SK-N-SH (cell line): ENCODE measurements at regions not wholly inside any gene's neighbourhood (a gene's known extent, or its start where the extent isn't known, plus 50 kb on each side); places are given as distances from the start of the nearest gene placed in this dataset.

ENCODE experiments used
- CTCF ChIA-PET: fragments of 300-600, 350-600 bp; formaldehyde crosslinking; extraction: SDS; loops from one replicate; lab custom pipeline; 2021; lab: Yijun Ruan, JAX
- POLR2A ChIA-PET: fragments of 350-600 bp; sonication (Branson Sonifier 250); formaldehyde crosslinking; extraction: SDS; loops from one replicate; lab custom pipeline; 2020; ENCODE audit warnings: antibody characterized with exemption, inconsistent platforms; lab: Yijun Ruan, JAX
- DNase-seq: peaks from one replicate; pipeline ENCODE4 v3.0.0; 2012
- H2AFZ ChIP-seq: fragments of 200-600 bp; sonication (generic); 2 replicates; pipeline ENCODE4 v1.8.1; 2016; ENCODE audit warnings: antibody characterized with exemption, mild to moderate bottlenecking, low read depth
- H3F3A ChIP-seq: fragments of 200-600 bp; sonication (generic); replicated peaks from 2 replicates; pipeline ENCODE3; 2016; ENCODE audit warnings: antibody characterized with exemption, mild to moderate bottlenecking; ENCODE audit not compliant: insufficient read depth
- H3K27ac ChIP-seq, 2 experiments: fragments of 200-500 bp in 1 of 2; fragments of 200-600 bp in 1 of 2; sonication (Bioruptor generic) in 1 of 2; sonication (generic), shearing (Covaris generic) in 1 of 2; 2 replicates each; pipeline versions ENCODE4 v1.5.1 to v1.6.1; 2014 to 2016; ENCODE audit warnings: low read depth in 2 of 2, inconsistent platforms in 1 of 2, low read length in 1 of 2, mild to moderate bottlenecking in 1 of 2, mixed read lengths in 1 of 2
- H3K27me3 ChIP-seq: fragments of 200-600 bp; sonication (generic), shearing (Covaris generic); 2 replicates; pipeline ENCODE4 v1.6.1; 2016; ENCODE audit warnings: mixed run types; ENCODE audit not compliant: insufficient read depth
- H3K36me3 ChIP-seq, 2 experiments: fragments of 200-500 bp in 1 of 2; fragments of 200-600 bp in 1 of 2; sonication (Bioruptor generic) in 1 of 2; sonication (generic) in 1 of 2; replicated peaks in 1 of 2; 2 replicates each; pipeline versions ENCODE3 to v1.5.1; 2014 to 2016; ENCODE audit warnings: low read length in 1 of 2, mild to moderate bottlenecking in 1 of 2; ENCODE audit not compliant: insufficient read depth in 2 of 2, control insufficient read depth in 1 of 2
- H3K4me1 ChIP-seq, 2 experiments: fragments of 200-500 bp in 1 of 2; fragments of 200-600 bp in 1 of 2; sonication (Bioruptor generic) in 1 of 2; sonication (generic), shearing (Covaris generic) in 1 of 2; 2 replicates each; pipeline versions ENCODE4 v1.5.1 to v1.6.1; 2014 to 2016; ENCODE audit warnings: low read depth in 1 of 2, low read length in 1 of 2, mixed run types in 1 of 2; ENCODE audit not compliant: insufficient read depth in 2 of 2, control insufficient read depth in 1 of 2
- H3K4me2 ChIP-seq: fragments of 200-600 bp; sonication (generic), shearing (Covaris generic); 2 replicates; pipeline ENCODE4 v1.6.1; 2017; ENCODE audit warnings: mixed run types
- H3K4me3 ChIP-seq, 2 experiments: fragments of 200-500 bp in 1 of 2; fragments of 200-600 bp in 1 of 2; sonication (Bioruptor generic) in 1 of 2; sonication (generic), shearing (Covaris generic) in 1 of 2; 2 replicates each; pipeline versions ENCODE4 v1.5.1 to v1.8.1; 2014 to 2016; ENCODE audit warnings: low read depth in 2 of 2, inconsistent platforms in 1 of 2, low read length in 1 of 2, mild to moderate bottlenecking in 1 of 2, mixed read lengths in 1 of 2, moderate library complexity in 1 of 2
- H3K79me2 ChIP-seq: fragments of 200-600 bp; sonication (generic); 2 replicates; pipeline ENCODE4 v1.8.1; 2017; ENCODE audit warnings: mild to moderate bottlenecking; ENCODE audit not compliant: insufficient read depth
- H3K9ac ChIP-seq: fragments of 200-600 bp; sonication (generic); 2 replicates; pipeline ENCODE4 v1.6.1; 2017; ENCODE audit warnings: mixed run types
- H3K9me2 ChIP-seq: fragments of 200-600 bp; sonication (generic); 2 replicates; pipeline ENCODE4 v1.6.1; 2017; ENCODE audit warnings: mixed run types
- H3K9me3 ChIP-seq: fragments of 200-600 bp; sonication (generic); 2 replicates; pipeline ENCODE4 v1.6.1; 2017; ENCODE audit warnings: mixed run types, mild to moderate bottlenecking, moderate library complexity
- H4K20me1 ChIP-seq: fragments of 200-600 bp; sonication (generic); 2 replicates; pipeline ENCODE4 v1.6.1; 2017; ENCODE audit warnings: mild to moderate bottlenecking, mixed run types; ENCODE audit not compliant: insufficient read depth
- FOSL2 ChIP-seq: IDR thresholded peaks from 2 replicates; pipeline ENCODE4 v1.4.0; 2012; ENCODE audit warnings: low read depth, mild to moderate bottlenecking, moderate library complexity, borderline replicate concordance
- FOXM1 ChIP-seq: IDR thresholded peaks from 2 replicates; pipeline ENCODE4 v1.4.0; 2012; ENCODE audit warnings: low read depth, mild to moderate bottlenecking
- IRF3 ChIP-seq: fragments of 150-350 bp; IDR thresholded peaks from 2 replicates; pipeline ENCODE4 v1.6.1; 2016; ENCODE audit warnings: mild to moderate bottlenecking, low read depth, low read length
- MXI1 ChIP-seq: IDR thresholded peaks from 2 replicates; pipeline ENCODE4 v1.6.1; 2012; ENCODE audit warnings: mild to moderate bottlenecking, low read depth, low read length, improper control_type of control experiment
- NFIC ChIP-seq: IDR thresholded peaks from 2 replicates; pipeline ENCODE4 v1.4.0; 2012; ENCODE audit warnings: borderline replicate concordance
- NRF1 ChIP-seq: IDR thresholded peaks from 2 replicates; pipeline ENCODE4 v1.6.1; 2012; ENCODE audit warnings: low read depth, mild to moderate bottlenecking, low read length
- RAD21 ChIP-seq: IDR thresholded peaks from 2 replicates; pipeline ENCODE4 v1.6.1; 2012; ENCODE audit warnings: mild to moderate bottlenecking, low read length
- REST ChIP-seq: IDR thresholded peaks from 2 replicates; pipeline ENCODE4 v1.6.1; 2012; ENCODE audit warnings: mild to moderate bottlenecking, low read depth, low read length, moderate library complexity
- SIN3A ChIP-seq: IDR thresholded peaks from 2 replicates; pipeline ENCODE4 v1.6.1; 2012; ENCODE audit warnings: low read depth, mild to moderate bottlenecking, low read length, moderate library complexity, borderline replicate concordance
- SMC3 ChIP-seq: IDR thresholded peaks from 2 replicates; pipeline ENCODE4 v1.6.1; 2012; ENCODE audit warnings: low read depth, low read length, improper control_type of control experiment
- TCF12 ChIP-seq: IDR thresholded peaks from 2 replicates; pipeline ENCODE4 v1.4.0; 2012
- YY1 ChIP-seq: IDR thresholded peaks from 2 replicates; pipeline ENCODE4 v1.4.0; 2012; ENCODE audit warnings: low read depth, mild to moderate bottlenecking
- WGBS: methylation state at CpG from one replicate; pipeline ENCODE4 v1.1.6; 2017; ENCODE audit warnings: low lambda C conversion rate; 5-methylcytosine and 5-hydroxymethylcytosine counted together
- TF ChIP-seq, protein P1 (sequence below): IDR thresholded peaks from 2 replicates; pipeline ENCODE4; 2012
- TF ChIP-seq, protein P2 (sequence below): IDR thresholded peaks from 2 replicates; pipeline ENCODE4 v1.4.0; 2012; ENCODE audit warnings: low read depth

GRCh38 chr1:184199438-184200085 lies 148.0 kb downstream of the TSEN15 start (continued):
- TF ChIP-seq, protein P1, sequence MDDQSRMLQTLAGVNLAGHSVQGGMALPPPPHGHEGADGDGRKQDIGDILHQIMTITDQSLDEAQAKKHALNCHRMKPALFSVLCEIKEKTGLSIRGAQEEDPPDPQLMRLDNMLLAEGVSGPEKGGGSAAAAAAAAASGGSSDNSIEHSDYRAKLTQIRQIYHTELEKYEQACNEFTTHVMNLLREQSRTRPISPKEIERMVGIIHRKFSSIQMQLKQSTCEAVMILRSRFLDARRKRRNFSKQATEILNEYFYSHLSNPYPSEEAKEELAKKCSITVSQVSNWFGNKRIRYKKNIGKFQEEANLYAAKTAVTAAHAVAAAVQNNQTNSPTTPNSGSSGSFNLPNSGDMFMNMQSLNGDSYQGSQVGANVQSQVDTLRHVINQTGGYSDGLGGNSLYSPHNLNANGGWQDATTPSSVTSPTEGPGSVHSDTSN, result no peak
- TF ChIP-seq, all 33 proteins: peak for 0

GRCh38 chr1:184208622-184209021 lies 157.1 kb downstream of the TSEN15 start:
- H3K9ac ChIP-seq, result no peak overlapping the region
- ChIA-PET POLR2A (no interaction called here), CTCF (interaction anchor here (0.9 kb wide), 1 partner anchor 65 kb away, joined by 3 read pairs; no protein-coding TSS in a partner anchor)

DNA sequence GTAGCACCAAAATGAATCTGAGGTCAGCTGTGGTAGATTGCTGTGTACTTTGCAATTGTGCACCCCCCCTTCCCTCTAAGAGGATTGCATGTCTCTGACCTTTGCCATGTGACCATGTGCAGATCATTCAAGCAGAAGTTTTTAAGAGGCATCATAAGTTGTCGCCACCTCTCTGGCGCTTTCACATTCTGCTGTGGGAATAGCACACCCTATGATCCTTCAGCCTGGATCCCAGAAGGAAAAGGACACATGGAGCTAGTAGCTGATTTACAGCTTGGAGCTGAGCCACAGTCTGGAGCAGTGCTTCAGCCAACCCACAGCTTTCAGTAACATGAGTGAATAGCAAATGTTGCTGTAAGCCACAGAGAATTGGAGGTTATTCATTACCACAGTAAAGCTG lies 158.5 kb downstream of the TSEN15 start:
- no peaks in the 10 kb centered on the region for H3K27me3 ChIP-seq
- H3K4me1 ChIP-seq, result peaks cover 0 to 21% of the 10 kb centered on the region in 2 experiments; a peak in 2 of 4 replicates
- POLR2A ChIA-PET, result no interaction called here
- 93% methylated on average over 2 of the region's 2 CpGs for WGBS
- no peak overlapping the region for H2AFZ ChIP-seq
- no peaks in the 10 kb centered on the region for H3K9me2 ChIP-seq
- no peaks in the 10 kb centered on the region for H3K9me3 ChIP-seq
- H3K4me3 ChIP-seq, result no peak overlapping the region
- H3K4me2 ChIP-seq, result no peak overlapping the region
- no peaks in the 10 kb centered on the region for H3K36me3 ChIP-seq
- no peaks in the 10 kb centered on the region for H3F3A ChIP-seq
- no peak for DNase-seq
- no peak overlapping the region for H3K9ac ChIP-seq
- H3K27ac ChIP-seq, result peak overlapping the region in 1 of 2 experiments; percentile 71; a peak in 1 of 4 replicates
- no peaks in the 10 kb centered on the region for H3K79me2 ChIP-seq
- CTCF ChIA-PET, result interaction anchor here (1.1 kb wide), 1 partner anchor 13 kb away, joined by 3 read pairs; no protein-coding TSS in a partner anchor
- no peaks in the 10 kb centered on the region for H4K20me1 ChIP-seq
- no peak for TF ChIP-seq FOSL2
- no peak for TF ChIP-seq TCF12
- TF ChIP-seq SIN3A, result no peak
- TF ChIP-seq, protein P2, sequence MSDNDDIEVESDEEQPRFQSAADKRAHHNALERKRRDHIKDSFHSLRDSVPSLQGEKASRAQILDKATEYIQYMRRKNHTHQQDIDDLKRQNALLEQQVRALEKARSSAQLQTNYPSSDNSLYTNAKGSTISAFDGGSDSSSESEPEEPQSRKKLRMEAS, result no peak
- TF ChIP-seq, protein P1, result peak; percentile 32; the same call in 1 of the 2 replicates
- TF ChIP-seq REST, result no peak
- no peak for TF ChIP-seq RAD21
- TF ChIP-seq FOXM1, result no peak
- no peak for TF ChIP-seq NRF1
- no peak for TF ChIP-seq YY1
- TF ChIP-seq NFIC, result 0 out of 2 replicates have a peak, but pooled peaks have one; percentile 10
- no peak for TF ChIP-seq IRF3

More at GRCh38 chr1:184208622-184209021, 157.1 kb downstream of the TSEN15 start:
- peaks cover 0 to 16% of the 10 kb centered on the region in 2 experiments; a peak in 2 of 4 replicates for H3K4me1 ChIP-seq
- H3K9me3 ChIP-seq, result no peaks in the 10 kb centered on the region
- H3K4me2 ChIP-seq, result no peak overlapping the region
- DNase-seq, result no peak
- no peaks in the 10 kb centered on the region for H3K9me2 ChIP-seq
- no peaks in the 10 kb centered on the region for H4K20me1 ChIP-seq
- no peak overlapping the region for H3K4me3 ChIP-seq
- TF ChIP-seq FOXM1, result no peak
- TF ChIP-seq SMC3, result no peak
- TF ChIP-seq MXI1, result no peak
- TF ChIP-seq IRF3, result no peak
- TF ChIP-seq, all 33 proteins: peak for 0
- Histone ChIP-seq H3K27ac (no peak overlapping the region), H3K27me3 (no peaks in the 10 kb centered on the region), H3K36me3 (no peaks in the 10 kb centered on the region), H3F3A (no peaks in the 10 kb centered on the region), H3K79me2 (no peaks in the 10 kb centered on the region), H2AFZ (no peak overlapping the region)
- WGBS, result 48% methylated on average over 2 of the region's 2 CpGs
